ENCODE measurements at regions not wholly inside any gene's neighbourhood (a gene's known extent, or its start where the extent isn't known, plus 50 kb on each side); places are given as distances from the start of the nearest gene placed in this dataset.

DNA sequence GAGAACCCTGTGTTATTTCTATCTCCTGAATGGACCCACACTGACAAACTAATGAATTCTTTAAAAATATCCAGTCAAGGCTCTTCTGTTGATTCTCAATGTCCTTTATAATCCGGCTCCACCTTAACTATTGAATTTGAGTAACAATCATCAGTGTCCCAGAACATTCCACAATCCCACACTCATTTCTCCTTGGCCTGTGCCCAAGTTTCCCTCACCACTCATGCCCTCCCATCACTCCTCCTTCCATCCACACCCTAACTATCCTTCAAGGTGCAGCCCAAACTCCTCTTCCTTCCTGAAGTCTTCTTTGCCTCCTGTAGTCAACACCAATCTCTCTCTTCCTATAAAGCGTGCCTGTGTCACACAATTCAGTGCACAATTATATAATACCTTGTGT, 106.1 kb downstream of the NUDT12 start:
- TF ChIP-seq, protein P1, sequence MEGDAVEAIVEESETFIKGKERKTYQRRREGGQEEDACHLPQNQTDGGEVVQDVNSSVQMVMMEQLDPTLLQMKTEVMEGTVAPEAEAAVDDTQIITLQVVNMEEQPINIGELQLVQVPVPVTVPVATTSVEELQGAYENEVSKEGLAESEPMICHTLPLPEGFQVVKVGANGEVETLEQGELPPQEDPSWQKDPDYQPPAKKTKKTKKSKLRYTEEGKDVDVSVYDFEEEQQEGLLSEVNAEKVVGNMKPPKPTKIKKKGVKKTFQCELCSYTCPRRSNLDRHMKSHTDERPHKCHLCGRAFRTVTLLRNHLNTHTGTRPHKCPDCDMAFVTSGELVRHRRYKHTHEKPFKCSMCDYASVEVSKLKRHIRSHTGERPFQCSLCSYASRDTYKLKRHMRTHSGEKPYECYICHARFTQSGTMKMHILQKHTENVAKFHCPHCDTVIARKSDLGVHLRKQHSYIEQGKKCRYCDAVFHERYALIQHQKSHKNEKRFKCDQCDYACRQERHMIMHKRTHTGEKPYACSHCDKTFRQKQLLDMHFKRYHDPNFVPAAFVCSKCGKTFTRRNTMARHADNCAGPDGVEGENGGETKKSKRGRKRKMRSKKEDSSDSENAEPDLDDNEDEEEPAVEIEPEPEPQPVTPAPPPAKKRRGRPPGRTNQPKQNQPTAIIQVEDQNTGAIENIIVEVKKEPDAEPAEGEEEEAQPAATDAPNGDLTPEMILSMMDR (IDR thresholded peaks at IDR 0.05): no peak
- no peak for TF ChIP-seq POLR2A (IDR thresholded peaks at IDR 0.05)
